GM21360 (cell line): ENCODE measurements at regions not wholly inside any gene's neighbourhood (a gene's known extent, or its start where the extent isn't known, plus 50 kb on each side); places are given as distances from the start of the nearest gene placed in this dataset.
"Not testable (repeated sequence)": the region's sequence is repeated elsewhere in the genome, so short reads cannot be mapped to it uniquely, and the experiment has no call there.

Source experiments
- ATAC-seq: cut with Tn5 transposase; IDR thresholded peaks from one replicate; pipeline ENCODE4 v1.9.1; 2021; ENCODE audit warnings: mild to moderate bottlenecking, moderate library complexity; ENCODE audit not compliant: unreplicated experiment

DNA sequence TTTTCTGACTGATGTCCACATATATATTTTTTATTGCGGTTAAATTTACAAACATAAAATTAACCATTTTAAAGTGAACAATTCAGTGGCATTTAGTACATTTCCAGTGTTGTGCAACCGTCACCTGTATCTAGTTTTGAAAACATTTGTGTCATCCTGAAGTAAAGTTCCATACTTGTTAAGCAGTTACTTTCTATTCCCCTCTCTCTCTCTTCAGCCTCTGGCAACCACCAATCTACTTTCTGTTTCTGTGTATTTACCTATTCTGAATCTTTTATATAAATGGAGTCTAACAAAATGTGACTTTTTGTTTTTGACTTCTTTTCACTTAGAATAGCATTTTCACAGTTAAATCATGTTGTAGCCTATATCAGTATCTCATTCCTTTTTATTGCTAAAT is 480.1 kb upstream of the SMARCA2 start:
- no peak for ATAC-seq

GRCh38 chr9:1535599-1535998 is 479.5 kb upstream of the SMARCA2 start:
- no peak for ATAC-seq

- peak; percentile 85 for ATAC-seq
These were observed 478.5 kb upstream of the SMARCA2 start for GRCh38 chr9:1536522-1537170.

DNA sequence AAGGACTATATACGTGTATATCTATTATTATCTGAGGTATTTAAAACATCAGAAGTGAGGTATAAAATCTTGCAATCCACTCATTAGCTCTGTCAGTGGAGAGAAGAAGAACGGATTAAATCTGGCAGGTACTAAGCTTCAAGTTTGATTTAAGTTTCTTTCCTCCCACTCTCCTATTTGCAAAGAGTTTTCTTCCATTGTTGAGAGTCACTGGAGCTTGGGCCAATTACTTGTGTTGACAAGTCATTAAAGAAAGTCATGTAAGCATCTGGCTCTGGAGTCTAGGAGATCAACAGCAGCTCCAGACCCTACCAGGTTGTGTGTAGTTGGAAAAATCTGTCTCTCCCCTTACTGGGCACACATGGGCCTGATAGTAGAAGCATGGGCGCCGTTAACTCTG is 476.8 kb upstream of the SMARCA2 start:
- ATAC-seq: no peak

GRCh38 chr9:1539216-1539615 is 475.9 kb upstream of the SMARCA2 start:
- no peak for ATAC-seq

- ATAC-seq: no peak
These were observed 464.5 kb upstream of the SMARCA2 start for GRCh38 chr9:1550636-1551035.

- no peak for ATAC-seq
These were observed 460.8 kb upstream of the SMARCA2 start for GRCh38 chr9:1554081-1555035.

DNA sequence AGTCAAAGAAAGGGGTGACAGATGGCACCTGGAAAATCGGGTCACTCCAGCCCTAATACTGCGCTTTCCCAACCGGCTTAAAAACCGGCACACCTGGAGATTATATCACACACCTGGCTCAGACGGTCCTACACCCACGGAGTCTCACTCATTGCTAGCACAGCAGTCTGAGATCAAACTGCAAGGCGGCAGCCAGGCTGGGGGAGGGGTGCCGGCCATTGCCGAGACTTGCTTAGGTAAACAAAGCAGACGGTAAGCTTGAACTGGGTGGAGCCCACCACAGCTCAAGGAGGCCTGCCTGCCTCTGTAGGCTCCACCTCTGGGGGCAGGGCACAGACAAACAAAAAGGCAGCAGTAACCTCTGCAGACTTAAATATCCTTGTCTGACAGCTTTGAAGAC is 456.5 kb upstream of the SMARCA2 start:
- ATAC-seq: not testable (repeated sequence)

GRCh38 chr9:1575939-1576338 is 439.2 kb upstream of the SMARCA2 start:
- no peak for ATAC-seq

DNA sequence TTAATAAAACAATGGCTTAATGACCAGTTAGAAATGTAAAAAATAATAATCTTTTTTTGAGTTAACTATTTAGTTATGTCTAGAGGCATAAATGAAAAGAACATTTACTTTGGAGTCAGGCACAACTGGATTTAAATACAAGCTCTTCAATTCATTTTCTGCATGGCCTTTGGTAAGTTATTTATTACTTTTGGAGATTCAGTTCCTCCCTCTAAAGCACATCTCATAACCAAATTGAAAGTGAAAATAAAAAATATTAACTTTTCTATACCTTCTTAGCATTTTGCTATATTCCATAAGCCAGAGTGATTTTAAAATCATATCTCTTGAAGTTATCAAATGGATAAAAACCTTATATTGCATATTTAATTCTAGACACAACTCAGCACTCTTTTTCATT is 434.9 kb upstream of the SMARCA2 start:
- no peak for ATAC-seq

- no peak for ATAC-seq
These were observed 433.2 kb upstream of the SMARCA2 start for GRCh38 chr9:1581926-1582325.

DNA sequence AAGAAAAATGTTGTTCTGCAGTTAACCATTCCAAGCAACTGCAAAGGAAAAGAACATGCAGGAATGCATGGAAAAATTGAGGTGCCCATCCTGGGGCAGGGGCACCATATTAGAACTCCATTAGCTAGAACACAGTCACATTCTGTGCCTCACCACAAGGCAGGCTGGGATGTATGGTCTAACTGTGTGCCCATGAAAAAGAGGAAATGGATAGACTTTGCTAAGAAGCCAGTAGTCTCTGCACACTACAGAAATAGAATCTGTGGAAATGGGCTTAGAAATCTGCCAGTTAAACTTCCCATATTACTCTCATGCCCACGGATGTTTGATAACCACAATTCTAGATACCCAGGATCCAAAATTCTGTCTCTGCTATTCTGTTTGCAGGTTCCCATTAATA is 423.8 kb upstream of the SMARCA2 start:
- ATAC-seq: no peak

- ATAC-seq: no peak
These were observed 416.9 kb upstream of the SMARCA2 start for GRCh38 chr9:1598270-1598669.

- no peak for ATAC-seq
These were observed 415.2 kb upstream of the SMARCA2 start for GRCh38 chr9:1599961-1600360.

DNA sequence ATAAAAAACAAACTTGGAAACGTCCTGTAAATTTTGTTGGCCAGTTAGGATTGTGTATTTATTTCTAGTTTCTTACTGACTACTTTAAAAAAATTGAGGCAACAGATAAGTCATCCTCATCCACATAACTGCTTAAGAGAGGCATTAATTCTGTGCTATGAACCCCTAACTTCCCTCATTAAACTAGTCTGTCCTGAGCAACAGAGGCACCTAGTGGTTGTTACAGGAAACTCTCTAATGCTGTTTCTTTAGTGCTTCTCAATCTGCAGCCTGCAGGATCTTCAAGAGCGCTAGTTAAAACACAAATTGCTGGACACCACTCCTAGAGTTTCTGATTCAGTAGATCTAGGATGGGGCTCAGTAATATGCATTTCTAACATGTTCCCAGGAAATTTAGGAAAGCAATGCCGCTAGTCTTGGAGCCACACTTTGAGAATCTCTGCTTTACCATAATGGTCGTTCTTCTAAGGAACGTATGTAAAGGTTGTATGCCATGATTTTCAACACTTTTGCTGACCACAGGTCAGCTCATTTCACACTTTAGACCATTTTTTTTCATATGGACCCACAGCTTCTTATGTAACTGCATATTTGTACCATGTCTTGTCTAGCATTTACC is 410.1 kb upstream of the SMARCA2 start:
- ATAC-seq: peak; percentile 84

GRCh38 chr9:1606253-1606652 is 408.9 kb upstream of the SMARCA2 start:
- no peak for ATAC-seq

DNA sequence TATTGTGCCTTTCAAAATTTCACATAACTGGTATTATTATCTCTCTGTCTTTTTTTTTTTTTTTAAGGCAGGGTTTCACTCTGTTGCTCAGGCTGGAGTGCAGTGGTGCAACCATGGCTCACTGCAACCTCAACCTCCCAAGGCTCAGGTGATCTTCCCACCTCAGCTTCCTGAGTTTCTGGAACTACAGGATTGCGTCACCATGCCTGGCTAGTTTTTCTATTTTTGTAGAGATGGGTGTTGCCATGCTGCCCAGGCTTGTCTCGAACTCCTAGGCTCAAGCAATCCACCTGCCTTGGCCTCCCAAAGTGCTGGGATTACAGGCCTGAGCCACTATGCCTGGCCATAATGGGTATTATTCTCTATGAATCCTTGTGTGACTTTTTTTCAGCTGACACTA is 402.3 kb upstream of the SMARCA2 start:
- ATAC-seq: no peak

DNA sequence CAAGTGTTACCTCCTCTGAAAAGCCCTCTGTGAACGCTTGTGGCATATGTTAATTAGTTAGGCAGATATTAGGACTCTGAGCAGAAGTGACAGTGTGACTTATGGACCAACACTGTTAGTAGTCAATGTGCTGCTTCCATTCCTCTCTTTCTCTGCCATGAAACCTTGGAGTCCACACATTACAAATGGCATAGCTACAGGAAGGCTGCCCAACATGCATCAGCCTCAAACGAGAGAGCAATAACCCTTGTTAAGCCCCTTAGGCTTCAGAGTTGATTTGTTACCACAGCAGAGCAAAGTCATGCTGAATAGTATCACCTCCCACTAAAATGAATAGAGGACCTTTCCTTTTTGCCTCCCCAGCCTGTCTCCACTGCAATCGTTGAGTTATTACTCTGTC is 397.7 kb upstream of the SMARCA2 start:
- no peak for ATAC-seq

DNA sequence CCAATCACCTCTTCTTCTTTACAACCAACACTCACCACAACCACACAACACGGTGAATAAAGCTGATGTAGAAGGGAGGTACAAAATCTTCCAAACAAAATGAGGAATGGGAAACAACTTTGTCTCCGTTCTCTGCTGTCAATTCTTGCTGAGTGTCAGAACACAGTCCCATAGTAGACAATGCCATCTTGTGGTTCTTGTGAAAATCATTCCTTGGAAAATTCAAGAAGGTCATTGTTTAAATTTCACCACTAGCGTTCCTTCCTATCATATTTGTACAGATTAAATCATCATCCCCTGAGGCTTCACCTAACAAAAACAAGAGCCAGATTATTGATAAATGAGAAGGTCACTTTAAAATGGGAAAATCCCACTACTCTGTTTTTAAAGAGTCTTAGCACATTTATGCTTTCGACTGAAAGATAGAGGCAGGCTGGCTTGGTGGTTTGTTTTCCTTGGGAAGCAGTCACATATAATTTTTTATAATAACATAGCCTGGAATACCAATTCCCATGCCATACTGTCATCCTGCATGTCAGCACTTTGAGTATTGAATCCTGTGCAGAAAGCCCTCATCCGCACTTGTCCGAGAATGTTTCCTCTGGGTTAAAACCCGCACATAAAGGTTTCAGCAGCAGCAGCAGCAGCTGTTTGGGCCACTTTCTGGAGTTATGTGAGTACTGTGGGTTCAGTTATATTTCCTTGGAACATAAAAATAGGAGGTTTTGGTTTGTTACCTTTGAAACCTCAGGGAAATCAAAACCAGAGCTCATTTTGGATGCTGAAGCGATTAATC is 395.0 kb upstream of the SMARCA2 start:
- ATAC-seq: no peak

DNA sequence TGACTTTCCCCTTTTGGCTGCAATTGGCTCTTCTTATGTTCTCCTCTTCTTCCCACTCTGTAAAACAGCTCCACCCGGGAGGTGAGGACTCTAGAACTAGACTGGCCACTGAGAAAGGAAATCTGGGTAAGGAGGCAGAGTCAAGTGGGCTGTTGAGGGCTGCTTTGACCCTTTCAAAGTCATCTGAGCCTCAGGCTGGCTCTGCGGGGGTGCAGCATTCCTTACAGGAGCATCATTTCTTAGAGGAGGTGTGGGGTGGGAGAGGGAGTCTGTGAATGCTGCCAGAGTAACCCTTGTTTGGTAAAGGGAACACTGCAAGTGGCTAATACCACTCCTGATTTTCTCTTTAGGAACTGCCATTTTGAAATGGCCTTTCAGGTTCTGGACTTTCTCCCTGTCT is 377.7 kb upstream of the SMARCA2 start:
- no peak for ATAC-seq

GRCh38 chr9:1639166-1639565 is 376.0 kb upstream of the SMARCA2 start:
- ATAC-seq: no peak
